Dendritic cell treated with granulocyte-macrophage colony-stimulating factor and Interleukin-4, amounts not matched to agents 40 ng/mL and 50 ng/mL, for 4 days (primary cell): ENCODE measurements at regions not wholly inside any gene's neighbourhood (a gene's known extent, or its start where the extent isn't known, plus 50 kb on each side); places are given as distances from the start of the nearest gene placed in this dataset.

Experiments used
- H3K27ac Mint-ChIP-seq: one replicate; pipeline ENCODE4 v1.8.0; 2022; ENCODE audit warnings: mild to moderate bottlenecking, mixed read lengths
- H3K27me3 Mint-ChIP-seq: one replicate; pipeline ENCODE4 v1.8.0; 2022; ENCODE audit warnings: mild to moderate bottlenecking, mixed read lengths
- H3K36me3 Mint-ChIP-seq: one replicate; pipeline ENCODE4 v1.8.0; 2022; ENCODE audit warnings: low read depth, mixed read lengths
- H3K4me1 Mint-ChIP-seq: one replicate; pipeline ENCODE4 v1.8.0; 2022; ENCODE audit warnings: low read depth, mixed read lengths
- H3K4me3 Mint-ChIP-seq: one replicate; pipeline ENCODE4 v1.8.0; 2022; ENCODE audit warnings: mild to moderate bottlenecking, moderate library complexity, mixed read lengths
- H3K9me3 Mint-ChIP-seq: one replicate; pipeline ENCODE4 v1.8.0; 2022; ENCODE audit warnings: mixed read lengths
- intact Hi-C: fragments of 100-400 bp; cut with micrococcal nuclease; formaldehyde crosslinking; loops from one replicate; pipeline ENCODE4 v1.15.0; 2022

- H3K36me3 Mint-ChIP-seq = no peaks in the 10 kb centered on the region
- no peaks in the 10 kb centered on the region for H3K4me1 Mint-ChIP-seq
- H3K9me3 Mint-ChIP-seq = no peaks in the 10 kb centered on the region
- intact Hi-C loops = no loop called here
- H3K27ac Mint-ChIP-seq = no peak overlapping the region
- H3K4me3 Mint-ChIP-seq = no peak overlapping the region
- no peaks in the 10 kb centered on the region for H3K27me3 Mint-ChIP-seq
These were observed 211.6 kb downstream of the SH2D1A start for GRCh38 chrX:124557976-124558375.

GRCh38 chrX:124573468-124573867 is 227.1 kb downstream of the SH2D1A start:
- H3K27me3 Mint-ChIP-seq = no peaks in the 10 kb centered on the region
- H3K36me3 Mint-ChIP-seq = no peaks in the 10 kb centered on the region
- H3K27ac Mint-ChIP-seq = no peak overlapping the region
- no peaks in the 10 kb centered on the region for H3K4me1 Mint-ChIP-seq
- no peak overlapping the region for H3K4me3 Mint-ChIP-seq
- intact Hi-C loops = no loop called here
- no peaks in the 10 kb centered on the region for H3K9me3 Mint-ChIP-seq

- H3K27ac Mint-ChIP-seq = no peak overlapping the region
- no peaks in the 10 kb centered on the region for H3K9me3 Mint-ChIP-seq
- no peaks in the 10 kb centered on the region for H3K36me3 Mint-ChIP-seq
- intact Hi-C loops = no loop called here
- H3K4me3 Mint-ChIP-seq = no peak overlapping the region
- H3K27me3 Mint-ChIP-seq = no peaks in the 10 kb centered on the region
- no peaks in the 10 kb centered on the region for H3K4me1 Mint-ChIP-seq
These were observed 246.4 kb downstream of the SH2D1A start for GRCh38 chrX:124592744-124593143.

GRCh38 chrX:124594017-124594651 is 247.8 kb downstream of the SH2D1A start:
- Mint-ChIP-seq H3K4me3 (no peak overlapping the region), H3K4me1 (no peaks in the 10 kb centered on the region), H3K9me3 (no peaks in the 10 kb centered on the region), H3K27ac (no peak overlapping the region), H3K27me3 (no peaks in the 10 kb centered on the region), H3K36me3 (no peaks in the 10 kb centered on the region)
- intact Hi-C loops = no loop called here

GRCh38 chrX:124605511-124605910 is 259.1 kb downstream of the SH2D1A start:
- no peak overlapping the region for H3K27ac Mint-ChIP-seq
- H3K9me3 Mint-ChIP-seq = no peaks in the 10 kb centered on the region
- H3K4me3 Mint-ChIP-seq = no peak overlapping the region
- no peaks in the 10 kb centered on the region for H3K36me3 Mint-ChIP-seq
- H3K27me3 Mint-ChIP-seq = no peaks in the 10 kb centered on the region
- intact Hi-C loops = no loop called here
- no peaks in the 10 kb centered on the region for H3K4me1 Mint-ChIP-seq

- Mint-ChIP-seq H3K36me3 (no peaks in the 10 kb centered on the region), H3K27ac (no peak overlapping the region), H3K4me1 (no peaks in the 10 kb centered on the region), H3K4me3 (no peak overlapping the region), H3K27me3 (no peaks in the 10 kb centered on the region), H3K9me3 (no peaks in the 10 kb centered on the region)
- intact Hi-C loops = no loop called here
These were observed 260.4 kb downstream of the SH2D1A start for GRCh38 chrX:124606724-124607123.

GRCh38 chrX:124619710-124620109 is 273.3 kb downstream of the SH2D1A start:
- H3K27me3 Mint-ChIP-seq = no peaks in the 10 kb centered on the region
- H3K9me3 Mint-ChIP-seq = no peaks in the 10 kb centered on the region
- H3K4me1 Mint-ChIP-seq = no peaks in the 10 kb centered on the region
- no peaks in the 10 kb centered on the region for H3K36me3 Mint-ChIP-seq
- no peak overlapping the region for H3K4me3 Mint-ChIP-seq
- H3K27ac Mint-ChIP-seq = no peak overlapping the region
- intact Hi-C loops = no loop called here

GRCh38 chrX:124634363-124634762 is 288.0 kb downstream of the SH2D1A start:
- Mint-ChIP-seq H3K36me3 (no peaks in the 10 kb centered on the region), H3K4me3 (no peak overlapping the region), H3K4me1 (no peaks in the 10 kb centered on the region), H3K27ac (no peak overlapping the region), H3K9me3 (no peaks in the 10 kb centered on the region), H3K27me3 (no peaks in the 10 kb centered on the region)
- intact Hi-C loops = no loop called here

GRCh38 chrX:124641737-124642491 is 295.6 kb downstream of the SH2D1A start:
- Mint-ChIP-seq H3K27me3 (no peaks in the 10 kb centered on the region), H3K36me3 (no peaks in the 10 kb centered on the region), H3K27ac (no peak overlapping the region), H3K4me1 (no peaks in the 10 kb centered on the region), H3K9me3 (no peaks in the 10 kb centered on the region), H3K4me3 (no peak overlapping the region)
- intact Hi-C loops = no loop called here

- Mint-ChIP-seq H3K36me3 (no peaks in the 10 kb centered on the region), H3K27me3 (no peaks in the 10 kb centered on the region), H3K27ac (no peak overlapping the region), H3K4me3 (no peak overlapping the region), H3K9me3 (no peaks in the 10 kb centered on the region), H3K4me1 (no peaks in the 10 kb centered on the region)
- intact Hi-C loops = no loop called here
These were observed 300.0 kb downstream of the SH2D1A start for GRCh38 chrX:124646403-124646802.

GRCh38 chrX:124651031-124651430 is 304.7 kb downstream of the SH2D1A start:
- H3K4me1 Mint-ChIP-seq = no peaks in the 10 kb centered on the region
- no peaks in the 10 kb centered on the region for H3K27me3 Mint-ChIP-seq
- no peak overlapping the region for H3K4me3 Mint-ChIP-seq
- no peaks in the 10 kb centered on the region for H3K36me3 Mint-ChIP-seq
- H3K9me3 Mint-ChIP-seq = no peaks in the 10 kb centered on the region
- H3K27ac Mint-ChIP-seq = no peak overlapping the region
- intact Hi-C loops = no loop called here

- Mint-ChIP-seq H3K36me3 (no peaks in the 10 kb centered on the region), H3K9me3 (peaks cover 20% of the 10 kb centered on the region), H3K27ac (no peak overlapping the region), H3K27me3 (no peaks in the 10 kb centered on the region), H3K4me3 (no peak overlapping the region), H3K4me1 (no peaks in the 10 kb centered on the region)
- intact Hi-C loops = no loop called here
These were observed 319.4 kb downstream of the SH2D1A start for GRCh38 chrX:124665621-124666400.

GRCh38 chrX:124679199-124679598 is 332.8 kb downstream of the SH2D1A start:
- Mint-ChIP-seq H3K4me3 (no peak overlapping the region), H3K4me1 (no peaks in the 10 kb centered on the region), H3K27ac (no peak overlapping the region), H3K27me3 (no peaks in the 10 kb centered on the region), H3K9me3 (peaks cover 2% of the 10 kb centered on the region), H3K36me3 (no peaks in the 10 kb centered on the region)
- intact Hi-C loops = no loop called here

GRCh38 chrX:124680287-124680686 is 333.9 kb downstream of the SH2D1A start:
- intact Hi-C loops = no loop called here
- no peak overlapping the region for H3K4me3 Mint-ChIP-seq
- no peak overlapping the region for H3K27ac Mint-ChIP-seq
- H3K27me3 Mint-ChIP-seq = no peaks in the 10 kb centered on the region
- no peaks in the 10 kb centered on the region for H3K36me3 Mint-ChIP-seq
- no peaks in the 10 kb centered on the region for H3K4me1 Mint-ChIP-seq
- peaks cover 13% of the 10 kb centered on the region for H3K9me3 Mint-ChIP-seq
